Epithelial cell of proximal tubule (primary cell): ENCODE measurements at regions not wholly inside any gene's neighbourhood (a gene's known extent, or its start where the extent isn't known, plus 50 kb on each side); places are given as distances from the start of the nearest gene placed in this dataset.

ENCODE experiments used
- DNase-seq: peaks from one replicate; pipeline ENCODE4 v3.0.0-alpha.2; 2011; ENCODE audit warnings: low read depth
- H3K4me3 ChIP-seq: 2 replicates; pipeline ENCODE4 v1.5.1; 2011; ENCODE audit warnings: low read depth, mild to moderate bottlenecking, low read length
- CTCF ChIP-seq: conservative IDR thresholded peaks from 2 replicates; pipeline ENCODE4 v1.5.1; 2012; ENCODE audit warnings: low read depth, mild to moderate bottlenecking, low read length

- no peak for TF ChIP-seq CTCF
- no peak for DNase-seq
- H3K4me3 ChIP-seq: no peak overlapping the region
Observed at GRCh38 chr11:130710497-130711012, 205.7 kb downstream of the SNX19 start.

GRCh38 chr11:130711193-130711592, 205.1 kb downstream of the SNX19 start:
- DNase-seq: no peak
- no peak for TF ChIP-seq CTCF

GRCh38 chr11:130712480-130712879, 203.8 kb downstream of the SNX19 start:
- no peak for TF ChIP-seq CTCF
- DNase-seq: no peak
- H3K4me3 ChIP-seq: no peak overlapping the region

More at GRCh38 chr11:130711193-130711592, 205.1 kb downstream of the SNX19 start:
- no peak overlapping the region for H3K4me3 ChIP-seq

GRCh38 chr11:130715085-130715876, 201.0 kb downstream of the SNX19 start:
- H3K4me3 ChIP-seq: no peak overlapping the region
- DNase-seq: no peak
- TF ChIP-seq CTCF: no peak

GRCh38 chr11:130715877-130716220, 200.4 kb downstream of the SNX19 start:
- DNase-seq: no peak
- TF ChIP-seq CTCF: no peak
- no peak overlapping the region for H3K4me3 ChIP-seq

- no peak for TF ChIP-seq CTCF
Observed at GRCh38 chr11:130718120-130718519, 198.2 kb downstream of the SNX19 start.

GRCh38 chr11:130719220-130719915, 196.9 kb downstream of the SNX19 start:
- no peak for TF ChIP-seq CTCF
- no peak overlapping the region for H3K4me3 ChIP-seq
- DNase-seq: no peak

More at GRCh38 chr11:130718120-130718519, 198.2 kb downstream of the SNX19 start:
- no peak overlapping the region for H3K4me3 ChIP-seq
- DNase-seq: no peak
